ENCODE measurements at regions not wholly inside any gene's neighbourhood (a gene's known extent, or its start where the extent isn't known, plus 50 kb on each side); places are given as distances from the start of the nearest gene placed in this dataset.

DNA sequence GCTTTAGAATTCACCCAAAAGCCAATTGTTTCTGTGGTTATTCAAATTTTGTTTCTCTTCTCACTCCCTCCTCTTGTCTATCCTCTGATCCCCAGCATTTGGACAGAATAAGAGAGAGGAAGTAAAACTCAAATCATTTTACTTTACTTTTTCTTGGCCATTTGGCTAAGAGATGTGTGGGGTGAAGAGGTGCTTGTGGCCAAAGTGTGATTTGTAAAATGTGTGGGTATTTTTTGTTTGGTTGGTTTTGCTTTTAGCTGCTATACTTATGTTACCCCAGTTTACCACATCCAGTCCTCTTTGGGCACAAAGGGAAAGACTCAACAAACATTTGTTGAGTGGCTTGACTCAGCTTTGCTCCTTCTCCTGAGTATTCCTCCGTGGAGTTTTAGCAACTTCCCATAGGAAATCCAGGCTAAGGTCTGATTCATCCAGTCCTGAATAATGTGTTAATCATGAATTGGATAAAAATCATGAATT is 109.1 kb upstream of the CYP1B1 start:
- in situ Hi-C loops (cut with MboI) (no loop called here), intact Hi-C loops (cut with micrococcal nuclease) (no loop called here)
- Histone ChIP-seq H3K4me1 (replicated peaks in 1 of 2; ENCODE audit: control insufficient read depth in 2 of 2, insufficient read depth in 2 of 2, low read length in 2 of 2) (no peaks in the 10 kb centered on the region), H3K79me2 (ENCODE audit: control insufficient read depth, insufficient read depth, low read length) (no peaks in the 10 kb centered on the region), H3K9me3 (replicated peaks; ENCODE audit: control insufficient read depth, insufficient read depth, low read depth, low read length) (0 out of 2 replicates have a peak, but pooled peaks cover 2% of the 10 kb centered on the region), H3K9ac (ENCODE audit: insufficient read depth in 1 of 2, low read depth in 2 of 2, low read length in 2 of 2) (no peak overlapping the region), H3K27me3 (ENCODE audit: control insufficient read depth in 2 of 2, insufficient read depth in 2 of 2, low read length in 2 of 2) (peaks cover 3 to 17% of the 10 kb centered on the region in 2 experiments; a peak in 4 of 5 replicates), H4K20me1 (replicated peaks; ENCODE audit: control insufficient read depth, insufficient read depth, low read length) (no peaks in the 10 kb centered on the region), H3K36me3 (ENCODE audit: control insufficient read depth, insufficient read depth, low read length) (no peaks in the 10 kb centered on the region), H3K27ac (ENCODE audit: extremely low read depth, low read depth, low read length) (no peak overlapping the region), H3K4me3 (no peak overlapping the region), H2AFZ (ENCODE audit: low read depth, low read length) (no peak overlapping the region), H3K4me2 (ENCODE audit: insufficient read depth, low read length) (no peak overlapping the region), H3K9me1 (ENCODE audit: control insufficient read depth, insufficient read depth, low read length) (no peaks in the 10 kb centered on the region)
- BruUV-seq (replicated peaks), result no TSS peak
- FAIRE-seq, result no peak
- no peak for ATAC-seq
- WGBS (ENCODE audit: insufficient coverage, low coverage, missing lambda C conversion rate), result 0% methylated on average over 1 of the region's 1 CpG
- ChIA-PET POLR2A (no interaction called here), CTCF (ENCODE audit: low intra/inter-chr PET ratio) (no interaction called here)
- DNase-seq (ENCODE audit: extremely low read depth in 1 of 4, low spot score in 3 of 4), result no peak
- TF ChIP-seq, protein P1, sequence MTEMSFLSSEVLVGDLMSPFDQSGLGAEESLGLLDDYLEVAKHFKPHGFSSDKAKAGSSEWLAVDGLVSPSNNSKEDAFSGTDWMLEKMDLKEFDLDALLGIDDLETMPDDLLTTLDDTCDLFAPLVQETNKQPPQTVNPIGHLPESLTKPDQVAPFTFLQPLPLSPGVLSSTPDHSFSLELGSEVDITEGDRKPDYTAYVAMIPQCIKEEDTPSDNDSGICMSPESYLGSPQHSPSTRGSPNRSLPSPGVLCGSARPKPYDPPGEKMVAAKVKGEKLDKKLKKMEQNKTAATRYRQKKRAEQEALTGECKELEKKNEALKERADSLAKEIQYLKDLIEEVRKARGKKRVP (CRISPR knock-in tag; IDR thresholded peaks at IDR 0.05), result no peak
- TF ChIP-seq ETV6 (IDR thresholded peaks at IDR 0.05; ENCODE audit: borderline replicate concordance in 1 of 2, low read depth in 2 of 2, low read length in 1 of 2), result no peak
- no peak for TF ChIP-seq ETV6 (CRISPR knock-in tag; IDR thresholded peaks at IDR 0.05; ENCODE audit: borderline replicate concordance)
- no peak for TF ChIP-seq ADNP (tag; IDR thresholded peaks at IDR 0.05)
- no peak for TF ChIP-seq E2F3 (CRISPR knock-in tag; IDR thresholded peaks at IDR 0.05)
- TF ChIP-seq ILF3 (IDR thresholded peaks at IDR 0.05; ENCODE audit: borderline replicate concordance), result no peak
- no peak for TF ChIP-seq PTTG1 (tag; IDR thresholded peaks at IDR 0.05; ENCODE audit: low read depth)
- TF ChIP-seq, protein P2, sequence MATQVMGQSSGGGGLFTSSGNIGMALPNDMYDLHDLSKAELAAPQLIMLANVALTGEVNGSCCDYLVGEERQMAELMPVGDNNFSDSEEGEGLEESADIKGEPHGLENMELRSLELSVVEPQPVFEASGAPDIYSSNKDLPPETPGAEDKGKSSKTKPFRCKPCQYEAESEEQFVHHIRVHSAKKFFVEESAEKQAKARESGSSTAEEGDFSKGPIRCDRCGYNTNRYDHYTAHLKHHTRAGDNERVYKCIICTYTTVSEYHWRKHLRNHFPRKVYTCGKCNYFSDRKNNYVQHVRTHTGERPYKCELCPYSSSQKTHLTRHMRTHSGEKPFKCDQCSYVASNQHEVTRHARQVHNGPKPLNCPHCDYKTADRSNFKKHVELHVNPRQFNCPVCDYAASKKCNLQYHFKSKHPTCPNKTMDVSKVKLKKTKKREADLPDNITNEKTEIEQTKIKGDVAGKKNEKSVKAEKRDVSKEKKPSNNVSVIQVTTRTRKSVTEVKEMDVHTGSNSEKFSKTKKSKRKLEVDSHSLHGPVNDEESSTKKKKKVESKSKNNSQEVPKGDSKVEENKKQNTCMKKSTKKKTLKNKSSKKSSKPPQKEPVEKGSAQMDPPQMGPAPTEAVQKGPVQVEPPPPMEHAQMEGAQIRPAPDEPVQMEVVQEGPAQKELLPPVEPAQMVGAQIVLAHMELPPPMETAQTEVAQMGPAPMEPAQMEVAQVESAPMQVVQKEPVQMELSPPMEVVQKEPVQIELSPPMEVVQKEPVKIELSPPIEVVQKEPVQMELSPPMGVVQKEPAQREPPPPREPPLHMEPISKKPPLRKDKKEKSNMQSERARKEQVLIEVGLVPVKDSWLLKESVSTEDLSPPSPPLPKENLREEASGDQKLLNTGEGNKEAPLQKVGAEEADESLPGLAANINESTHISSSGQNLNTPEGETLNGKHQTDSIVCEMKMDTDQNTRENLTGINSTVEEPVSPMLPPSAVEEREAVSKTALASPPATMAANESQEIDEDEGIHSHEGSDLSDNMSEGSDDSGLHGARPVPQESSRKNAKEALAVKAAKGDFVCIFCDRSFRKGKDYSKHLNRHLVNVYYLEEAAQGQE (IDR thresholded peaks at IDR 0.05; ENCODE audit: borderline replicate concordance), result no peak
- TF ChIP-seq, protein P2 (CRISPR knock-in tag; IDR thresholded peaks at IDR 0.05; ENCODE audit: low read depth), result no peak
- no peak for TF ChIP-seq ZNF696 (CRISPR knock-in tag; conservative IDR thresholded peaks at IDR 0.05)
- TF ChIP-seq MTA3 (IDR thresholded peaks at IDR 0.05; ENCODE audit: borderline replicate concordance), result no peak
- TF ChIP-seq PYGO2 (tag; IDR thresholded peaks at IDR 0.05), result no peak
- TF ChIP-seq, protein P3, sequence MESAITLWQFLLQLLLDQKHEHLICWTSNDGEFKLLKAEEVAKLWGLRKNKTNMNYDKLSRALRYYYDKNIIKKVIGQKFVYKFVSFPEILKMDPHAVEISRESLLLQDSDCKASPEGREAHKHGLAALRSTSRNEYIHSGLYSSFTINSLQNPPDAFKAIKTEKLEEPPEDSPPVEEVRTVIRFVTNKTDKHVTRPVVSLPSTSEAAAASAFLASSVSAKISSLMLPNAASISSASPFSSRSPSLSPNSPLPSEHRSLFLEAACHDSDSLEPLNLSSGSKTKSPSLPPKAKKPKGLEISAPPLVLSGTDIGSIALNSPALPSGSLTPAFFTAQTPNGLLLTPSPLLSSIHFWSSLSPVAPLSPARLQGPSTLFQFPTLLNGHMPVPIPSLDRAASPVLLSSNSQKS (CRISPR knock-in tag; IDR thresholded peaks at IDR 0.05), result no peak
- TF ChIP-seq ERF (CRISPR knock-in tag; IDR thresholded peaks at IDR 0.05), result no peak
- no peak for TF ChIP-seq ESRRB (CRISPR knock-in tag; IDR thresholded peaks at IDR 0.05; ENCODE audit: borderline replicate concordance)

All from K562 (cell line).